NCI-H2227 treated with DMSO at 0.1 percent for 48 hours (cell line): ENCODE measurements at regions not wholly inside any gene's neighbourhood (a gene's known extent, or its start where the extent isn't known, plus 50 kb on each side); places are given as distances from the start of the nearest gene placed in this dataset.

Experiments used
- DNase-seq: peaks from one replicate; lab custom pipeline; 2025; lab: John Stamatoyannopoulos, UW

DNA sequence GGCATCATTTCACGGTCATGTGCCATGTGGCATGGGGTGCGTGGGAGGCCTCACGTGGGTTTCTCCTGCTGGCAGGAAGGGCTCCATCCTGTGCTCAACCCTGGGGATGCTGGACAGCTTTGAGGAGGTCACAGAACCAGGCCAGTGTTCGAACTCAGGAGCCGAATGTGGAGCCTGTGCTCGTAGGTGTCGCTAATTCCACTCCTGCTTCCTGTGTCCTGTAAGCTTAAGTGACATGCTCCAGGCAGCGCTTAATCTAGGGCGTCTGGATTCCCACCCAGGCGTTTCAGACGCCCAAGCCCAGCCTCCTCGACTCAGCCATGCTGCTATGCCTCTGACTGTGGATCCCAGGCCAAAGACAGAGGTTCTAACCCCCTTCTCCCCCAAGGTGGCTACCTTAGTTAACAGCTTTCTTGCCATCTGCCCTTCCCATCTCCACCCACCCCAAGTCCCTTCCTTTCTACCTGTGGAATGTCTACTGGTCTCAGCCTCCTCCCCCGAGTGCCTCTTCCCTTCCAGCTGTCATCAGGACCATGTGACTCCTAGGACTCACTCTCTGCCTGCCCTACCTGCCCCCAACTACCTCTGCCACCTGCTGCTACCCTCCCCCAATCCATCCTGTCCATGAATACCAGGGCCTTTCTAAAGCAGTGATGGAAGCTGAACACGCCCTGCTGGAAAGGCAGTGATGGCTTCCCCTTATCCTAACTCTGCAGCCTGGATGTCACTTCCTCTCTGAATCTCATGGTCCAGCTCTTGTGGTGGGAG, 255.1 kb downstream of the CDH26 start:
- DNase-seq, result no peak

DNA sequence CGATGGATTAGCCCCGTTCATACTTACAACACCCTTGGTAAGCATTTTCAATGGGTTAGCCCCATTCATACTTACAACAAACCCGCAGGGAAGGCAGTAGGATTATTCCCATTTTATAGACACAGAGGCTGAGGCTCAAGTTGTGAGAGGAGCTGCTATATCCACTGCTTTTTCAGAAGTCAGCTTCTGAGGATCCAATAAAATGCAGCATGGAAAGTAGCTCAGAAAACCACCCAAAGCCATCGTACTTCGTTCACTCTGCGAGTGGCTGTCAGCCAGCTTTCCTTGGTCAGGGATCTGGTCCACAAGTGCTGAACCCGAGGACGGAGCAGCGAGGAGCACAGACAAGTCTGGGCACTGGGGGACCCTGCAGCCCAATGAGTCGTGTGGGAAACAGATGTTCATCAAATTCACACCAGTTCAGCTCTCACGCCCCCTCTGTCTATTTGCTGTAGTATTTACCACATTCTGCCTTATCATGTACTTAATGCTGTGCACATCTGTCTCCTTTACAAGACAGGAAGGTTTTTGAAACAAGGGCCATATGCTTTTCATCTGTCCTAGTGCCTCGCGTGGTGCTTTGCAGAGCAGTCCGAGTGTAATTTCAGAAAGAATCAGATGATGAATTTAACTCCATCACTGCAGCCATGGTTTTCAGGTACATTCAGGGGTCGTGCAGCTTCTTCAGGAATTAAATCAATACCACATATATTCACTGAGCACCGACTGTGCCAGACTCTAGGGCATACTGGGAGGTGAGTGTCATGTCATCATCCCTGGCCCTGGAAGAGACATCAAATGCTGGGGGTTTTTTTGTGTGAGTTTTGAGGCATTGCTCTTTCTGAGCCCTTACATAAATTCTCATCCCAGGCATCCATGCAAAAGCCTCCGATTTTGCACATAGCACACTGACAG, 256.9 kb downstream of the CDH26 start:
- DNase-seq, result no peak

DNA sequence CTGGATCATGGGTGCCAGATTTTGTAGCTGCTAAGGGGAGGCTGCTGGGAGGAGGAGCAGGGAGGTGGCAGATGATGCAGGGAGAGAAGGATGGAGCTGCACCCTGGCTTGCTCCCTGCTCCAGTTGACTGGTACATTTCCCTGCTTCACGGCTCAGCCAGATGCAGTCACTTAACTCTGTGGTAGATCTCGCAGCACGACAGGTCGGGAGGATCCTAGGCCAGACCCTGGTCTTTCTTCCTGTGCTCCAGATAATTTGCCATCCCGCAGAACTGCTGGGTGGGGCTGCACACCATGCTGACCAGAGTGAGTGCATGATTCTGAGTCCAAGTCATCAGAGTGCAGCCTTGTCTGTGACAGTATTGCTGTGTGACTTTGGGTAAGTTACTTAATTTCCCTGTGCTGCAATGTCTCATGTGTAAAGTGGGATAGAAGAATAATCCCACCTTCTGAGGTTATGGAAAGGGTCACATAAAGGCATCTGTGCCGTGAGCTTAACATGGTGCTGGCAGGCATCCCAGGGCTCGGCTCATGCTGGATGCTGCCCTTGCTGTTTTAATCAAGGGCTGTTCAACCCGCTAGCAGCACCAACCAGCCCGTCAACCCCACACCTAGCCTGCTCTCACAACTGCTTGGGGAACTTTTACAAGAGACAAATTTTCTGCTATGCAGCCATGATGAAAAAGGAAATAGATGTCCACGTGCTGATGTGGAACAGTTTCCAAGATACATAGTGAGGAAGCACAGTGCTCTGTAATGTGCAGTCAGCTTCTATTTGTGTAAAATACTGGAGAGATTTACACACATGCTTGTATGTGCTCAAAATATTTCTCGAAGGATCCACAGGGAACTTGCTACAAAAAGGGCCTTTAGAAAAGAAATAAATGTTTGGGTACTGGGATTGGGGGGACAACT, 257.9 kb downstream of the CDH26 start:
- DNase-seq, result no peak

DNA sequence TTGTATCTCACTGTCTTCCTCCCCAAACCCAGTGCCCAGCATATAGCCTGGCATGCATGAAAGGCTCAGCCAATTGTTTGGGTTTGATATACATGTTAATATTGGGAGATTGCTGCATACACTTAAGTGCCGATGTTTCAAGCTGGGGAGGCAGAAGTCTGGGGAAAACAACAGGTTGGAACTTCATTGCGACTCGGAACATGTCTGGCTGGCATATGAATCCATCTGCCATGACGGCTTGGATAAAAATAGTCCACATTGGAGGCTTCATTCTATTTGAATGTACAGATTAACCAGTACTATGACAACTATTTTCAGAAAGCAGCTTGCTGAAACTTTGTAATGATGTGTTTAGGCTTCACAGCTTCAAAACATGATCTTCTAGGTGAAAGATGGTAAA, 261.0 kb downstream of the CDH26 start:
- DNase-seq, result no peak

DNA sequence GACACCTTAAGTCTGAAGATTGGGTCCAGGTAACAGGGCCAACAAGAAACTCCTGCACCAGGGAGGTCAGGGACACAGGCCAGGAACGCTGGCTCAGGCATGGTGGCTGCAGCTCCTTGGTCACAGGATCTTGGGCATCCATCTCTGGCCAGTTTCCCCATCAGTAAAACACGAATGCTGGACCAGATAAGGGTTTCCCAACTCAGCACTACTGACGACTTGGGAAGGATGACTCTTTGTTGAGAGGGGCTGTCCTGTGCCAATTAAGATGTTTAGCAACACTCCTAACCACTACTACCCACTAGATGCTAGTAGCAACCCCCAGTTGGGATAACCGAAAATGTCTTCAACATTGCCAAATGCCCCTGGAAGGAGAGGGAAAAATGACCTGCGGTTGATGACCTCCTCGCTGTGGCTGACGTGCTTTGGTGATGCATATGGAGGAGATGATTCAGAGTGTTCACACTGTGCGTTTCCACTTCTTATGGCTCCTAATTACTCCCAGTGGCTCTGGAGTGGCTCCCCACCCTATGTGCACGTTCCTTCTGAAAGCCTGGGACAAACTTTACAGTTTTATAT, 261.9 kb downstream of the CDH26 start:
- DNase-seq, result no peak

DNA sequence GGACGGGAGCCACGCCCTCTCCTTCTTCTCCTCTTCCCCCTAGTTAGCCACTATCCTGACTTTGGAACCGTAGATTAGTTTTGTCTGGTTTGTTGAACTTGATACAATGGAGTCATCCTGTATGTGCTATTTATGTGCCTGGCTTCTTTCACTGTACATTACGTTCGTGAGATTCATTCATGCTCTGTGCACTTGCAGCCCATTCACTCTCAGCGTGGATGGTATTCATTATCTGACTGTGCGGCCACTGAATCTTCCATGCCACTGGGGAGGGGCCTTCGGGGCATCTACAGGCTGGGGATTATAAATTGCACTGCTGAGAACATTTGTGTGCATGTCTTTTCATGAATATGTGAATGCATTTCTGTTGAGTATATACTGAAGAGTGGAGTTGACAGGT, 262.5 kb downstream of the CDH26 start:
- no peak for DNase-seq

DNA sequence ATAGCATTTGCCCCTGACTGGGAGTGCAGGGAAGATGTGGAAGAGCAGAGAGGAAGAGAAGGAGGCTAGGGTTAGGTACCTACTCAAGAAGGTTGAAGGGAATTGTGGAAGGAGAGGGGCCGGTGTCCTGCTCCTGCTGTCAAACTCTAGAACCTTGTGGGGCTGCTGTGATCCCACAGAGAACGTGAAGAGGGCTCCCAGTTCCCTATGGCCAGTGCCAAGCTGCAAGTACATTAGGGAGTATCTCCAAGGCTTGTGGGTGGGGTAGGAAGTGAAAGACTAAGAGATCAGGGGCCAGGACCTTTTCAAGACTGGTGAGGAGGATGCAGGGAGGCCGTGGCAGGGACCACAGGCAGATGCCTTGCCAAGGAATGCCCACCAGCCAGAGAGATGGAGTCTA, 263.4 kb downstream of the CDH26 start:
- no peak for DNase-seq

DNA sequence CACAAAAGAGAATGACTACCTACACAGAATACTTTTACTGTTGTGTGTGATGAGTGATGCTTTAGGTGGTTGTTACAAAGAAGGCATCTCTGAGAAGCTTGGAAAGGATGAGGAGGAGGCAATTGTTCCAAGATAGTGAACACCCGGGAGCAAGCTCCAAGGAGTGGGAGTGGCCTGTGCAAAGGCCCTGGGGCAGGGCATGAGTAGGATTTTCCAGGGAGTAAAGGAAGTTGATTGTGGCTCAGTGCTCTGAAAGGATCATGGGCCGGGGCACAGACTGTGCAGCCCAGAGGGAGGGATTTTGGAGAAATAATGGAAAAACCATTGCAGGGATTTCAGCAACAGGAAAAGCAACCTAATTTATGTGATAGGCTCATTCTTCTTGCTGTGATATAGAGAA, 264.3 kb downstream of the CDH26 start:
- no peak for DNase-seq

DNA sequence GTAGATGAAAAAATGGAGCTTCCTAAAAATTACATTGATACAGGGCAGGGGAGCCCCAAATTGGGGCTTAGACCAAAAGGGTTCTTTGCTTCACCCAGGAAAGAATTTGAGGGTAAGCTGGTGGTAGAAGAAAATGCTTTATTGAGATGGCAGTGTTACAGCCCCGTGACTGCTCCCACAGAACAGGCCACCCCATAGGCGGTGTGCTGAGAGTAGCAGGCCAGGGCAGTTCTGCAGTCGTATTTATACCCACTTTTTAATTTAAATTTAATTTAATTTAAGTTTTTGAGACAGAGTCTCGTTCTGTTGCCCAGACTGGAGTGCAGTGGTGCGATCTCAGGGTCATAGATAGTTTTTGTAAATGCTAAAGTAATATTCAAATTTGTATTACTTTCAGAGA, 265.0 kb downstream of the CDH26 start:
- no peak for DNase-seq

DNA sequence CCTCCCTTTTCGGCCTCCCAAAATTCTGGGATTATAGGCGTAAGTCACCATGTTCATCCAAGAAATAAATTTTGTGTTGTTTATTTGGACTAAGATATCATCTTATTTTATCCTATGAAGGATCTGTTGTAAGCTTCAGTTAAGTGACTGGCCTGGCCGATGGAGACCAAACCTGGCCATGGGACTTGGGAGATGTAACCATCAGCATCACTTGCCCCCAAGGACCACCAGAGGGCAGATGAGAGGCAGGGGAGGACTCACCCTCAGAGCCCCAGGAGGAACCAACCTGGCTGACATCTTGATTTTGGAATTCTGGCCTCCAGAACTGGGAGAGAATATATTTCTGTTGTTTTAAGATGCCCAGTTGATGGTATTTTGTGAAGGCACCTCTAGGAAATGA, 266.7 kb downstream of the CDH26 start:
- no peak for DNase-seq

DNA sequence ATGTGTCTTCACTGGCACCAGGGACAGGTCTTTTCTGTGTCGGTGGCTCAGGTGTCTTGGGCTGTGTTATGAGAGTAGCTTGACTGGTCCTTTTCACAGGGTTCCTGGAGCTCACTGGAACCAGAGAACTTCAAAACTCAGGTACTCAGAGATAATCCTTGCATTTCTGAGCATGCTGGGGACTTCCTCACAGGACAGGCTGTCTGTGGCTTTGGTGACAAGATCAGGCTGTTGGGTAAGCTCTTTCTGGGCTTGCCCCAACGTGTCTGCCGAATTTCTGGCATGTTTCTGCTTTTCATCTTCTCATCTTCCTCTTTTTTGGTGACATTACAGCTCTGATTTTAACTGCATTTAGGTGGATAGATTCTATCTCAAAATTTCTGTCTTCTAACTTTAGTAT, 270.0 kb downstream of the CDH26 start:
- DNase-seq, result no peak

DNA sequence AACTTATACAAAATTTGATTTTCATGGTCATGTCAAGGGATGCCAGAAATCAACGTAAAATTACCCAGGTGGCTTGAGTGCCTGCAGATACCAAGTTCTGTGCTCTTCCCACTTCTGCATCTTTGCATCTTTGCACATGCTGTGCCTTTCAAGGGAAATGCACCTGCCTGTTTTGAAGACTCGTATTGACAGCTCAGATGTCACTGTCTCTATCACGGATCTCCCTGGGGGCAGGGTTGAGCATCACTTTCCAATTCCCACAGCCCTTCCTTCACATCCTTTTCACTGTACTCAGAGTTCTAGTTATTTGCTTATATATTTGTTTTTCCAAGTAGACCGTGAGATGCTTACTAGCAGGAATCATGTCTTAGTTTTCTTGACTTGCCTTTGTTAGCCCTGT, 274.2 kb downstream of the CDH26 start:
- no peak for DNase-seq

DNA sequence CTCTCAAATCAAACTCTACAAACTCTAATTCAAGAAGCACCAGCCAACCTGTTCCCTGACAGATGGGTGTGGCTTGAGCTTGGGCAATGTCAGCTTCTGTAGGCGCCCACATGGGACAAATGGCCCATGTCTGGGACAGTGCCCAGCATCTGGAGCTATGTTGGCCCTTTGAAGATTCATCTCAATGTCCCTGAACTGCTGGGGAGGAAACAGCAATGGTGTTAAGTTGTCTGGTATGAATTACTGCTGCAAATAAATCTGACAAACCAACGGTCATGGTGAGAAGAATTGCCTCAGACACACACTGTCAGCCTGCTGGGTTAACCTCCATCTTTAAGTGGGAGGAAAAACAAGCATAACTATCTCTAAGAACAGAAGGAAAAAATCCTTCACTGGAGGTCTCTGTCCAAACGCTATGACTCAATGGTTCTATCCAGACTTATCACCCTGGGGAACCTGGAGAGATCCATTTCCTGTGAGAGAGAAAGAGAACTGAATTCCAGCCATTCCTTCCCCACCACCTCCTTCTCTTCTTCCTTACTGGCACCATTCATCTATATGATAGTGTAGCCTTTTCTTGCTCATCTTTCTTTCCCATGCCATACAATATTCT, 274.9 kb downstream of the CDH26 start:
- no peak for DNase-seq

DNA sequence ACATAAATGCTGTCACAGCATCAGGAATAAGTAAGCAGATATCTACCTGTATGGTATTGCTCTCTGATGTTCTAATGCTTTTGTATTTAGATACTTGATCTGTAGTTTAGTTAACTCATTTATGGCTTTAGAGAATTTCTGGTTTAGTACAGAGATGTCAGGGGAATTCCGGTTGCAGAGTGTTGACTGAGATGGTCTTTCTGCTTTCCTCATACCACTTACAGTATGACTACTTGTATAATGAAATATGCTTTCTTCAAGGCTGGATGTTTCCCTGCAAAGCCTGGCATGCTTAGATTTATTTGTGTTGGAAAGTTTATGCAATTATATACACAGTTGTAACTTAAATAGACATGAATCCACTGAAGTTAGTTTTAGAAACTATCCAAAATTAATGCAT, 278.4 kb downstream of the CDH26 start:
- no peak for DNase-seq

DNA sequence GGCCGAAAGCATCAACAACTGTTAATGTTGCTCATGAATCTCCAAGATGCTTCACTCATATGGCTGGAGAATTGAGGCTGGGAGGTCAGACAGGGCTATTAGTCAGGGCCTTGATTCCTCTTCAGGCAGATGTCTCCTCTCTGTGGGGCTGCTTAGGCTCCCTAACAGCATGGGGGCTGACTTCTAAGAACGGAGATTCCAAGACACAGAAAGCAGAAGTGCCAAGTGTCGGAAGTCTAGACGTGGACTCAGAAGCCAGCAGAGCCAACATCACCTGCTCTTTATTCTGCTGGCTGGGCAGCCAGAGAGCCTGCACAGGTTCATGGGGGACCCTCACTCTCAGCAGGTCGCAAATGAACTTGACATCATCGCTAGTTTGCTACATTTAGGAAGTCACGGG, 279.8 kb downstream of the CDH26 start:
- no peak for DNase-seq

DNA sequence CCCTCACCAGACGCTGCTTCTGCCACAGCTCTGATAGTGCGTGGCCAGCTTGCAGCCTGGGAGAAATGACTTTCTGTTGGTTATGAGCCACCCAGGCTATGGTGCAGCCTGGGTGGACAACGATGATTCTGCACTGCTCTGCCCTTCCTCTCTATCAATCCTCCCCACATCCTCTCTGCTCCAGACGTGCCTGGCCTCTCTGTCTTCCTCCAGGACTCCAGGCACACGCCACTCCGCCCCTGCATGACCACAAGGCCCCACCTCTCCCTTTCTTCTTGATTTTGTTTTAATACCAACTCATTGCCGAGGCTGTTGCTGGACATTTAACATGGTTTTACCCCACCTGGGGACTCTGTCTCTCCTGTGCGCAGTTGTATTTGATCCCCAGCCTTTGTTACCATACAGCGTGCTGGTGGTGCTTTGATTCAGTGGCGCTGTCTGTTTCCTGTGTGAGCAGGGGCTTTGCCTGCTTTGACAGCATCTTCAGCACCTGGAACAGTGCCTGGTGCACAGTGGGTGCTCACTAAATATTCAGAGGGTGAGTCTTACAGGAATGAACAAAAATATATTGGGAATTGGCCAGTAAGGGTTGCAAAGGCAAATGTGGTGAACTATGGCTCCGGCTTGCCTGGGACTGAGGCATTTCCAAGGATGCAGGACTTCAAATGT, 280.9 kb downstream of the CDH26 start:
- no peak for DNase-seq

DNA sequence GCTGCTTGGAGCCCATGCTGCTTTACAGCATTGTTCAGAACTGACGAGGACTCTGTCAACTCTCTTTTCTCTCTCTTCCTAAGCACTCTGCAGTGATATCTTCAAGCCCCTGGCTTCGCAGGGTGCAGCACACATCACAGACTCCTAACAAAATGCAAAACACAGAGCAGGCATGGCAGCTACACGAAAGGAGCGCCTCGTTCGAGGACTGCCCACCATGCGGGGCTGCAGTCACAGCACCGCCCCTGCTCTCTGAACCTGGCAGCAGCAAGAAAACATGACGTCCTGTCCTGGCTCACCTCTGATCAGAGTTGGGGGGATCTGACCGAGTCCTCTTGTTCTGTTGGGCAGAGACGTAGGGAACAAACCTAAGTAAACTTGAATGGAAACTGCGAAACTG, 281.7 kb downstream of the CDH26 start:
- no peak for DNase-seq

DNA sequence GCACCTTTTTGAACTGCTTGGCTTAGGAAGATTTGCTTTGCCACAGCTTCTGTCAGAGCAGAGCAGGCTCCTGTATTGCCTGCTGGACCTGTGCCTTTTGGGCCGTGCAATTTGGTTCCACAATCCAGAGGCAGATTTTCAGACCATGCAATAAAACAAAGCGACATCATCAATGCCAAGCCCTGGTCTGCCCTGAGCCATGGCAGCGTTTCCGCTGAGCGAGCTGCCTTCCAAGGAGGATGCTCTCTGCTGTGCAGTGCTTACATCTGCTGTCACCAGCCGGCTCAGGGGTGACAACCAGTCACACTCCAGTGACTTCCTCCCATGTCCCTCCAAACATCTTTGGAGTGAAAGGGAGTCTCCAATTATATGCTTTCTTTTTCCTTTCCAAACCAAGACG, 282.2 kb downstream of the CDH26 start:
- no peak for DNase-seq

DNA sequence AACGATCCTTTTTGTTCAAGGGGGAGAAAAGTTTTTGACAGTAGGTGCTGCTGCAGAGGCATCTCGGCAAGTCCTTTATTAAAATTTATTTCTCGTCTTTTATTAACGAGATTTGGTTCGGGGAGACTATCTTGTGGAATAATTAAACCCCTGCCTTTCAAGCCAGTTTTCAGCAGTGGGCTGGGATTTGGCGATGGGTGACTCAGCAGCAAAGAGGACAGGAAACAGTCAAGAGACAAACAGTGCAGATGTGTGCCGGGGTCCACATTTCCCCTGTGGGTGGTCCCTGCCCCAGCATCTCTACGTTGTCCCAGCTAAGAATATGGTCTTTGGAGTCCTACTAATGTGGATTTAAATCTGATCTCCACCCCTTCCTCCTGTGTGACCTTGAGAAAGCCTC, 282.8 kb downstream of the CDH26 start:
- no peak for DNase-seq

DNA sequence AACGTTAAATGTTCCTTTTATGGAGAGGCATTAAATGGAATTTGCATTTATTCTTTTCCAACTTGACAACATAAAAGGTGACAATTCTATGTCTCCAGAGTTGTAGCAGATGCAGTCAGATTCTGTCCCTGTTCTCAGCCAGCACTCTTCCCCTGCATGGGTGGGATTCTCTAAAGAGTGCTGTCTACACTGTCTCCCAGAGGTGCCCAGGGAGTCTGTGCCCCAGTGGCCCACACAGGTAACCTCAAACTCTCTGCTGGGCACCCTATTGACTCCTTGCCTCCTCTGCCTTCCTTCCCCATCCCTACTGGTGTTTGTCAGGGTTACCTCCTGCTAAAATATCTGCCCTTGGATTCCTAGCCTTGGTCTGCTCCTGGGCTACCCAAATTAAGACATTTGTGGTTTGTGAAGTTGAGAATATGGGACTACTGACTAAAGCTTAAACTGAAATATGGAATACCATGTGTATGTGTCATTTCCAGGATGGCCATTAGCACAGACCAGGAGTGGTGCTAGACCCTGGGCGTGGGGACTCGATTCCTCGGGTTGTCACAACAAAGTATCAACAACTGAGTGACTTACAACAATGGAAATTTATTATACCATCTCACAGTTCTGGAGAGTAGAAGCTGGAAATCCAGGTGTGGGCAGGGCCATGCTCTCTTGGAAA, 284.7 kb downstream of the CDH26 start:
- no peak for DNase-seq
